NCI-H82 (cell line): ENCODE measurements at regions not wholly inside any gene's neighbourhood (a gene's known extent, or its start where the extent isn't known, plus 50 kb on each side); places are given as distances from the start of the nearest gene placed in this dataset.
A peak's percentile ranks its signal among the peaks of the same experiment; 100 is the strongest.

Experiments used
- DNase-seq: peaks from one replicate; lab custom pipeline; 2025; lab: John Stamatoyannopoulos, UW

DNA sequence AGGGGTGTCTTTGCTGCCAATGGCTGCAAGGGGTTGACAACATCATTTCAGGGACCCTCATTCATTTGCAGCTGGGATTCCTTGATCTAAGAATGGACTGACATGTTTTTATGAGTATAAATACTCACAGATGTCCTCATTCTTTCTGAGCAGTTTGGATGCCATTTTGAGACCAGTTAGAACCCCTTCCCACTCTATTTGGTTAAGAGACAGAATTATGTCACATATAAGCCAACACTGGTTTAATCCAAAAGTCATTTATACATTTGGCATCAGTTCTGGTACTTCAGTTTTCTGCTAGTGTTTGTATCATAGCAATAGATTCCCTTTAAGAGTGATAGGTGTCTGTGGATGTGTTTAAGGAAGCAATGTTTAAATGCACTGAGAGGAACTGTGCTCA lies 248.8 kb downstream of the SAMD5 start:
- no peak for DNase-seq

DNA sequence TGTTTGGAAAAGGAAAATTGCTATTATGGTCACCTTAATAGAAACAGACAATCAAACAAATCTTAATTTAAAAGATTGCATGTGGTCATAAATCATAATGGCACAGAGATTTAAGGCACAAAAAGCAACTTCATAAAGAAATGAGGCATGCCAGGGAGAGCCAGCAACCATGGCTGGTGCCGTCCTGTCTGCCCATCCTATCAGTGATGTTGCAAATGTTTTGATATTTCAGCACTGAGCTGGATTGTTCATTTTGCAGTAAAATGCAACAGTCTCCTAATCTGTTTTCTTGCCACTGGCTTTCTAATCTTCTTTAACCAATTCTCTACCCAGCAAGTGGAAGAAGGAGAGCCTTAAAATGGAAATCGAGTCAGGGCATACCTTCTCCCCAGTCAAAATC lies 249.8 kb downstream of the SAMD5 start:
- no peak for DNase-seq

DNA sequence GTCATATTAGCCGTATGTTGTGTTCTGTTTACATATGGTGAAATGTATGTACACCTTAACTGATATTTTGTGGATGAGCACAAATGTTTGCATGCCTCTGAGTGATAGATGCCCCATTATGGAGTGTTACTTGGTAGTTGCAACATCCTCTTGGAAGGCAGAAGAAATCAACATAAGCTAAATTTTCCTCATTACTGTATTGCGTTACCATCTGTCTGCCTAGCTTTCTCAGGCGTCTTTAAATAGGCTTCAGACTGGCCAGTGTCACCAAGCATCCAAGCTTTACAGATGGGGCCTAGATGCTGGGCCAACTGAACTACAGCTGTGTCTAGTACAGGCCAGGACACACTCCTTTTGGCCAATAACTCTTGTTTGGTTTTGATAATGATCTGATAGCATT lies 250.6 kb downstream of the SAMD5 start:
- DNase-seq, result peak; percentile 61

DNA sequence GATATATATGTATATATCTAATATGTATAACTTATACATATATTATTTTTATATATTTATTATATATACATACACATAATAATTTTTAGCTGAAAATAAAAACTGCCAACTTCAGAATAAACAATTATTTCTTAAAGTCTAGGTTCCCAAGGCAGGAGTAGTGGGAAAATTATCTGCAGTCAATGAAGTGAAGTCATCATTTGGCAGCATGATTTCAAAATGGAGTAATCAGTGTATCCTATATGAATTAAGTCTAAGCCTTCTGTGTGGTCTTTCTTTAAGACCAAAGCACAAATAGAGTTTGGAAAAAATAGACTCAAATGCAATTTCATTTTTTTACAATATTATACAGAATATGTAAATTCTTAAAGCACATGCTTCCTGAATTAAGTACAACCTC lies 251.0 kb downstream of the SAMD5 start:
- DNase-seq, result no peak

DNA sequence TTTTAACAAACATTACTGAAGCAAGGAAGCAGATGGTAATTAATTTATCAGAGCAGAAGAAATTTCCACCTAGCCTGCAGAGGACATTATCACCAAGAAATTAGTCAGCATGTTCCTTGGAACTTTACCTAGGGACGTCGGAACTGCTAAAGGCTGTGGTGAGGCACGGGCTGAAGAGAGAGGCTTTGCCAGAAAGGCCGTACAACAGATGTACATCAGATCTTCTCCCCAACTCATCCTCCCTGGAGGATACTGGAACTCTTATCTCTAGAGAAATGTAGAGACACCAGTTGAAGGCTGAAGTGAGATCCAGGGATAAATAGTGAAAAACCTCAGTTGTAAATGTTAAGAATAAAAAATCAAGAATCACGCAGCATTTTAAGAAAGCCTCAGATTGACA lies 257.1 kb downstream of the SAMD5 start:
- peak; percentile 16 for DNase-seq

DNA sequence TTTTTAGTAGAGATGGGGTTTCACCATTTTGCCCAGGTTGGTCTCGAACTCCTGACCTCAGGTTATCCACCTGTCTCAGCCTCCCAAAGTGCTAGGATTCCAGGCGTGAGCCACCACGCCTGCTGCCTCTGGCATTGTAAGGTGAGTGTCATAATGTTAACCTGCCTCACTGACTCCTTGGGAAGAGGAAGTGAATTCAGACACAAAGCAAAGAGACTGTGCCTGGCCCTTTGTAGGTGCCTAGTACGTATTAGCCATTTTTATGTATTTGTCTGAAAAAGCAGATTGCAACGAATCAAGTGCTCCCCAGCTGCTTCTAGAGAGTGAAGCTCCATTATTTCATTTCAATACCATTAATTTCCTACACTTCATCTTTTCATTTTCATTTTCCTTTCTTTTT lies 260.5 kb downstream of the SAMD5 start:
- DNase-seq, result no peak

DNA sequence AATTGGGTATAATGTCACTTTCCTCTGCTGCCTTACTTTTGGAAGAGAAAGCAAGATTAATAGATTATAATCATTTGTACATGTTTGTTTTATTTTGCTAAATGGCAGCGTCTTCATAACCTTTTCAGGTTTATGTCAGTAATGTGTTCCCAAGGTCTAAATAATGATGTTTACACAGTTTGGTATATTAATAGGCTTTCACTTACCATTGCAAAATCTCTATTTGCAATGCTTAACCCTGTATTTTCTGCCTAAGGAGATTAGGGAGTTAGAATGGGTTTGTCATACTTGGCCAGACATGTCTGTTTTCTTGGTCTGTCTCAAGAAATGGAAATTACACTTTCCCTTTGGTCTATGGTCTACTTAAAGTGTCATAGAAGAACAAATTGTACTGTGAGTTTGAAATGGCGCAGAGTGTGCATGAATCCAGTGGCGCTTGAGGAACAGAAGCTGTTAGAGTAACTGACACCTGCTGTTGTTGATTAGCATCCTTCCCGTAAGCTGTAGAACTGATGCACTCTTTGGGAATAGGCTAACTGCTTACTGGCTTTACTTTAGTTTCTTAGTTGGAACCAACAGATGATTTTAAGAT lies 261.1 kb downstream of the SAMD5 start:
- DNase-seq, result peak; percentile 90

DNA sequence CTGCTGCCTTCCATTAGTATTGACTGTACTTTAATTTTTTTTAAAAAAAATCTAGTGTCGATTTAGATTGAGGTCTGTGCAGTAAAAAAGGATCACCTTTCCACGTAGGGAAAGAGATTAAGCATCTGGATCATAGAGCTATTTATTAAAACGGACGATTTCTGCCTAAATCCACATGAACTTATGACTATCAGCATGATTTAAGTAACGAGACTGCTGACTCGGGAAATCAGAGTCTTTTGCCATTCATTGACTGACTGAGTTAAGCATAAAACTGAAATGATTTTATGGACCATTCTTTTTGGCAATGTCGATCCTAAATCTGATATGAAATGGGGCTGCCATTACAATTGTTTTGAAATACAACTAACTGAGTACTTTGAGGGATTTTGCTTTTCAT lies 261.7 kb downstream of the SAMD5 start:
- DNase-seq, result no peak

DNA sequence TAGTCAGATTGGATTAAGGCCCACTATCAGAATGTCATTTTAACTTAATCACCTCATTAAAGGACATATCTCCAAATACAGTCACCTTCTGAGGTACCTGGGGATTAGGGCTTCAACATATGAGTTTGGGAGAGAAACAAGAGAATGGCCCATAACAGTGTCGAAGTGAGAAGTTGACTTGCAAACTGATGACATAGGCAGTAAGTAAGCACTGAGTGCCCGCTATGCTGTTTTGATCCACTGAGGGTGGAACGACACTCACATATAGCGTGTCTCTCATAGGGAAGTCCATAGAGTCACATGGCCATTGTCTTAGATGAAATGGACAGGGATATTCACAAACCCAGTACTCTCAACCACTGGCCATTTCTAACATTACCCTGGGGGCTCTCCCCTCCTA lies 264.2 kb downstream of the SAMD5 start:
- no peak for DNase-seq

DNA sequence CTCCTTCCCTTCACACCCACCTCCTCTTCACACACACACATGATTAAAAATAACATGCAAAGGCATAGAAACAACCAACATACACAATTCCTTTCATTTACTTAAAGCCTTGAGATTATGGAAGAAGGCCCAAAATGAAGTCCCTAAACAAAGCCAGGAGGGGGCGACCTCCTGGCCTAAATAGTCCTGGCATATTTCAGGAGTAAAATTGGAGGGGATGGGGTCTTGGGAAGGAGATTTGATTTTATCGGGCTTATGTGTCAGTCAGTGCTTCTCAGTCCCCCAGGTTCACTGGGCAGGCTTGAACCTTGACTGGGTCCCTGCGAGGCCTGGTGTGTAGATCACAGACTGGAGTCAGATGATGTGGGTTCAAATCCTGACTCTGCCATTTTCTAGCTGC lies 266.4 kb downstream of the SAMD5 start:
- DNase-seq, result peak; percentile 46

DNA sequence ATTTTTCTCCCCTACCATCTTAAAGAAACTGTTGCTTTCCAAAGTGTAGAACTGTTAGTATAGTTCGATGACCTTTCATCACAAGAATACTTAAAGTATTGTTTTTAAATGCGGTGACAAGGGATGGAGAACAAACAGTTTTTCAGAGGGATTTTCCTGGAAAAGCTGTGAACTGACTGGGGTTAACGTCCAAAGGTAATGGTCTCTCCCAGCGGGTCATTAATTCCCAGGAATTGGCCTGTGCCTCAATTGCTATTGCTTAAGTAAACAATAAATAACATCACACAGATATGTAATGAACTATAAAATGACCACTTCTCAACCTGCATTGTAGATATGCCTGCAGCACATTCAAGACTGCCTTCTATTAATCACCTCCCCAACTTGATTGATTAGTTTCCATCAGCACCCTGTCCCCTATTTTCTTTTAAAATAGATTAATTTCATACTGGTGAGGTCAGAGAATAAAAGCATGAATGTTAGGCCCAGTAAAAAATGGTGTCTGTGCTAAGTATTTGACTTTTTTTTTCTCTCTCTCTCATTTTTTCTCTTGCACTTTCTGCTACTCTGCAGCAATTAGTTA lies 268.2 kb downstream of the SAMD5 start:
- DNase-seq, result no peak

DNA sequence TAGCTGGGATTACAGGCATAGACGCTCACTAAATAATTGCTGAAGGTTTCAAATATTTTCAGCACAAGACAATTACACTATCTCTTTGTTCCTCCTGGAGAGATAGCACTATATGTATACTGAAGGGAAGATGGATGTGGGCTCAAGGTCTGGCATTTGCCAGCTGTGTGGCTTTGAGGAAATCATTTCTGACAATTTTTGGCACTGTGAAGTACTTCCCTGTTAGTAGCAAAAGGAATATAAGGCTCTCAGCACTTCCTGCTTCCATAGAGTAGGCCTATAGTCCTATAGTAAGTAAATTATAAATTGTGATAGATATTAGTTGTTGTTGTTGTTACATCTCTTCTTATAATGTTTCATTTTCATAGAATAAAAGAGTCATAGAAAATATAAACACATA lies 271.1 kb downstream of the SAMD5 start:
- no peak for DNase-seq

DNA sequence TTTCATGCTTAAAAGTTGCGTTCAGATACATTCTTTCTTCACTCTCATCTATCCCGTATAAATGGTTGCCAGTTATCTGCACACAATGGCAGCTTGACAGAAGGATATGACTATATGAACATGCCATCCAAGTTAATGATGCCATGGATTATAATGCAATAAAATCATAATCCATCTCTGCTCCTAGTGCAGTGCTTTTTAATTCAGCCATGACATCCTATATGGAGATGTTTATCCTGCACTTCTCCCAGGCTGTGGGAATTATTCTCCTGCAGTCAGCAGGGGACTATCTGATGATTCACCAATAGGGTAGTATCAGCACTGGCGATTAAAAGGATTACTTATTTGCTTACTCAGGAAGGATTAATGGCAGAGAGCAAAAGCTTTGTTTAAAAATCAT lies 273.8 kb downstream of the SAMD5 start:
- peak; percentile 95 for DNase-seq

DNA sequence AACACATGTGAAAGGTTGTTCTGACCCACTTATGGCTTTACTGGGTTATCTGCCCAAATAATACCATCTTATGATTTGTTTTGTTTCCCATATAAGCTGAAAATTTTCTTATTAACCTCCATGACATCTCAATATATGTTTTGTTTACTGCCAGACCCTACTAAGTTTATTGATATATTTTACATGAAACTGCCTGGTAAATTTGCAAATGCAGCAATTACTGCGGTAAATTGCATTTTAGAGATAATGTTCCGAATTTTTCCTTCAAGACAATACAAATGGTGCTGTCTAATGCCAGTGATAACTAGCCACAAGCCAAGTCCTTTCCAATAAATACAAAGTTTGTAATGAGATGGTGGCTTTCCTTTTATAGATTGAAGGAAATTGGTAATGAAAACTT lies 275.9 kb downstream of the SAMD5 start:
- no peak for DNase-seq

DNA sequence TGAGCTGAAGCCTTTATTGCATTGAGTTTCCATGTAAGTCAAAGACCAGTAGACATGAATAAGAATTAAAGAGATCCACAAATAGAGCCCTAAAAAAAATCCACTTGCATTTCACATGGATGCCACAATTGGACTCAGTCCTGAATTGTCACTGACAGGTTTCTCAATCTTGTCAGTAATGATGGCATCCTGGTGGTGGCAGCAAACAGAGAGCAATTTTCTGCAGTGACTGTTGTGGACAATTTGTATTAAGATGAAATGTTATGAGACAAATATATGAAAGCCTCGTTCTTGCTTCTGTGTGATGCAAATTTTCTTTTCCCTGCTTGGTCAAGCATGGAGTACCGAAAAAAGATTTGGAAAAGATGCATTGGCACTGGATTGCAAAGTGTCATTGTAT lies 278.9 kb downstream of the SAMD5 start:
- DNase-seq, result no peak

DNA sequence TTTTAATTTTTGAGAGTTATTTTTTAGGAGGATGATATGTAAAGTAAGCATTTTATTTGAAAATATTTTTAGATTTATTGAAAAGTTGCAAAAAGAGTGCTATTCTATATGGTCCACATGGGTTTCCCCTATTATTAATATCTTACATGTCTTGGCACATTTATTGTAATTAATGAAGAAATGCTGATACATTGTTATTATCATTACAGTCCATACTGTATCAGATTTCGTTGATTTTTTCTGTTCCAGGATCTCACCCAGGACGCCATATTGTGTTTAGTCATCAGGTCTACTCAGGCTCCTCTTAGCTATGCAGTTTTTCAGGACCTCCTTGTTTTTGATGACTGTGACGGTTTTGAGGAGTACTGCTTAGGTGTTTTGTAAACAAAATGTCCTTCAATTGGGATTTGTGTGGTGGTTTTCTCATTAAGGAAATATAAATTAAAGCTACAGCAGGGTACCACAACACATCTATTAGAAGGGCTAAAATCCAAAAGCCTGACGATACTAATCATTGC lies 281.0 kb downstream of the SAMD5 start:
- DNase-seq, result no peak

DNA sequence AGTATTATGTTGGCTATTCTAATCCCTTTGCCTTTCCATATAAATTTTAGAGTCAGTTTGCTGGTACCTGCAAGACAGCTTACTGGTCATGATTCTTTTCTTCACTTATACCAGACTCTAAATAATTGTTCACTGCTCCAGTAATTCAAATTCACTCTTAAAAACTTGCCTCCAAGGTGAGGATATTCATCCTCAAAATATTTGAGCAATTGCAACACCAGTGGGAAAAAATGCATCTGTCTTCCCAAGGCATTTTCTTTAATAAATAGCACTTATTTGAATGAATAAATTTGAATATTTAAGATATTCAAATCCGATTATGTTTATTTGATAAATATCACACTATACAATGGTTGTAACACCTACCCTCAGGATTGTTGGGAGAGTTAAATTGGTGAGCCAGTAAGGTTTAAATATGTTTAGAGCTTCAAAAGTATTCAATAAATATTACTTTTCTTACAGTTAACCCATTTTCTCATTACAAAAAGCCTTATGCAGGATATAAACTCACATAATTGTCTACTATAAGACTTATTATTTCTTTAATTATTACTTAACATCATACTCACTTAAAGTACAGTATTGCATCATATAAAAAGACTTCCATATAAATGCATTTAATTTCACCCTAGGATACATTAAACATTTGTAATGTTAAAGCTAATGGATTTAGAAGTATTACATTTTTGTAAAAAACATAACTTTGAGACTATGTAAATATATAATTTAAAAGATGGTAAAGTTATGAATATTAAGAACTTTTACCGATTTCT lies 285.6 kb downstream of the SAMD5 start:
- no peak for DNase-seq

DNA sequence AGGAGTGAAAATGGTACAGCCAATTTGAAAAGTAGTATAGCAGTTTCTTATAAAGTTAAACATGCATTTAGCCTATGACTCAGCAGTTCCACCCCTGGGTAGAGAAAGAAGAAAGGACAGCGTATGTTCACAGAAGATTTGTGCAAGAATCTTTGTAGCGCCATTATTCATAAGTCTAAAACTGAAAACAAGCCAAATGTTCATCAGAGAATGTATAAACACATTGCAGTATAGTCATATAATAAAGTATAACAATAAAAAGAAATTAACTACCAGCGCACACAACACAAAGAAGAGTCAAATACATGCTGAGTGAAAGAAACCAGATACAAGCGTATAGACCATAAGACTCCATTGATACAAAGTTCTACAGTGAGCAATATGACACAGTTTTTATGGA lies 294.0 kb downstream of the SAMD5 start:
- no peak for DNase-seq

DNA sequence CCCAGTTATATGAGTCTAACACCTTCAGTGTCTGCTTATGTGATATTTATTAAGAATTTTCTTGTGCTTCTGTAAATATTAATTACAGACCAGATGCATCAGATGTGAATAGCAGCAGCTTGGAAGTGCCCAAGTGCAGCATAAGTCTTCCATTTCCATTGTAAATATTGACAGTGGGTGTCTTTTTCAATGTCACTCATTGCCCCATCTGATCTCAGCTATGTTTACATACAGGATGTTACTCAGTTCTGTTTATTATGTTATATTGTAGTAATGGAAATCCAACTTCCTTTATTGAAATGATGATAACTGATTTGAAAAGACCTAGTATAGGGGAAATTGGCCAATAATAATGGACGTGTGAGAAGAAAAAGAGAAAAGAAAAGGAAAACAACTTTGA lies 296.7 kb downstream of the SAMD5 start:
- DNase-seq, result no peak

DNA sequence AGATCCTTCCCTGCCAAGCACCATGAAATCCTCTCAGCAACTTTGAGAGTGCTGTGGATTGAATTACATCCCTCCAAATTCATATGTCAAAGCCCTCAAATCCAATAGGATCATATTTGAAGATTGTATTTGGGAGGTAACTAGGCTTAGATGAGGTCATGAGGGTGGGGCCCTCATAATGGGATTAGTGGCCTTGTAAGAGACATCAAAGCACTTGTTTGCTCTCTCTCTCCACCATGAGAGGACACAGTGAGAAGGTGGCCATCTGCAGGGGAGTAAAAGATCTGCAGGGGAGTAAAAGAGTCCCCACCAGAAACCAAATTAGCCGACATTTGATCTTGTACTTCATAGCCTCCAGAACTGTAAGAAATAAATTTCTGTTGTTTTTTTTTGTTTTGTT lies 298.2 kb downstream of the SAMD5 start:
- DNase-seq, result peak; percentile 85

DNA sequence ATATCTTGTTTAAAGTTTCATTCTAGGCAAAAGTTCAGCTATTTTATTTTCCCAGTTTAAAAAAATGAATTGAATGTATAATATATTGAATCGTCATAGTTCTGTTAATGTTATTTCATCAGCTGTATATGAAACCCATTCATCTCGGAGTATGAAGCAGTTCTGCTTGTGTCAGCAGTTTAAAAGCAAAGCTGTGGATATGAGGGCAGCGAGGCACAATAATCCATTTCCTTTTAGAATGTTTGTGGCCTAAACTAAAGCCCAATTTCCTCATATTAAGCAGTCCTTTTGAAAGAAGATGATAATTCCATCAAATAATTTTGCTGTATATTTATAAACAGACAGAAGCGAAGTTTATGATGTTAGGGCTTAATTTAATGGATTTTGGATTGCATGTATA lies 300.1 kb downstream of the SAMD5 start:
- DNase-seq, result no peak

DNA sequence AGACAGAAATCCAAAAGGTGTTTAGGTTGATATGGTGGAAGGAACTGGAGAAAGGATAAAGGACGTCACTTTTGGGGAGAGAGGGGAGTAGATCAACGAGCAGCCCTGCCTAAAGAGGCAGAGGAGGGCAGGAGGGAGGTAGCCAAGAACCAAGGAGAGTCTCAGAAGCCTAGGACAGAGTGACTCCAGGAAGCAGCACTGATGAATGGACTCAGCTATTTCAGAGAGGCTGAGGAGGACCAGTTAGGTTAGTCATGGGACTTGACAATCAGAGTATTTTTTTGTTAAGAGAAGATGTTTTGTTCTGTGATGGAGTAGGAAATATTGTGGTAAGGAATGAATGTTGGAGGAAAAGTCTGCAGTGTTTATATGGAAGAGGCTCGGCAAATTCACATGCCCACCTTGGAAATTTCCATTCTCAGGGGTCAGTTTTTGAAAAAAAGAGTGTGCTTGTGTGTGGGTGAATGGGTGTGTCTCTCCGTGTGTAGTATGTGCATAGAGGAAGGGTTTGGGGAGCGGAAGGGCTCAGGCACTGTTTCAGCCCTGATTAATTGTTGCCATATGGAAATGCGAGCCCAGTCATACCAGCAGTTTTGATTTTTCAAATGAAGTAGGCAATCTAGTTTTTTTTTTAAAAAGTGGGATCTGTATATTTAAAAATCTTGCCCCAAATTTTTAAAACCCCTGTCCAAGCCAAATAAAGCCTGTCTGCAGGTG lies 303.6 kb downstream of the SAMD5 start:
- no peak for DNase-seq
